ENCODE measurements at regions not wholly inside any gene's neighbourhood (a gene's known extent, or its start where the extent isn't known, plus 50 kb on each side); places are given as distances from the start of the nearest gene placed in this dataset.
A peak's percentile ranks its signal among the peaks of the same experiment; 100 is the strongest.

GRCh38 chr11:8826901-8827560 is 84.0 kb upstream of the AKIP1 start:
- no peak for DNase-seq

DNA sequence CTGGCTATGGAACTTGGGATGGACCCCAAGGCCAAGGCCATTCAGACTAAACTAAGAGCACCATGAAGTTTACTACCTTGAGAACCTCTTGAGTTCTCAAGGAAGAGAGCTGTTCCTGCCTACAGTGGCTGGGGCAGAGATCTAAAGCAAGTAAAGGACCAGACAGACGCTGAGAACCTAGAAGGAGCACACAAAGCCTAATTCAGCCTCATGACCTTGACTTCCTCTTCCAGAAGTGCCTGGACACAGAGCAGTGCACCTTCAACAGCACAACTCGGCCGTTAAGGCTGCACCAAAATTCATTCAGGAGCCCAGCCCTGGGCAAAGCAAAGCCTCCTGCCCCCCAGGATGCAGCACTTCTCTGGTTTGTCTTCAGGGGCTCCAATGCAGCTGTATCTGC is 82.9 kb upstream of the AKIP1 start:
- no peak for DNase-seq

DNA sequence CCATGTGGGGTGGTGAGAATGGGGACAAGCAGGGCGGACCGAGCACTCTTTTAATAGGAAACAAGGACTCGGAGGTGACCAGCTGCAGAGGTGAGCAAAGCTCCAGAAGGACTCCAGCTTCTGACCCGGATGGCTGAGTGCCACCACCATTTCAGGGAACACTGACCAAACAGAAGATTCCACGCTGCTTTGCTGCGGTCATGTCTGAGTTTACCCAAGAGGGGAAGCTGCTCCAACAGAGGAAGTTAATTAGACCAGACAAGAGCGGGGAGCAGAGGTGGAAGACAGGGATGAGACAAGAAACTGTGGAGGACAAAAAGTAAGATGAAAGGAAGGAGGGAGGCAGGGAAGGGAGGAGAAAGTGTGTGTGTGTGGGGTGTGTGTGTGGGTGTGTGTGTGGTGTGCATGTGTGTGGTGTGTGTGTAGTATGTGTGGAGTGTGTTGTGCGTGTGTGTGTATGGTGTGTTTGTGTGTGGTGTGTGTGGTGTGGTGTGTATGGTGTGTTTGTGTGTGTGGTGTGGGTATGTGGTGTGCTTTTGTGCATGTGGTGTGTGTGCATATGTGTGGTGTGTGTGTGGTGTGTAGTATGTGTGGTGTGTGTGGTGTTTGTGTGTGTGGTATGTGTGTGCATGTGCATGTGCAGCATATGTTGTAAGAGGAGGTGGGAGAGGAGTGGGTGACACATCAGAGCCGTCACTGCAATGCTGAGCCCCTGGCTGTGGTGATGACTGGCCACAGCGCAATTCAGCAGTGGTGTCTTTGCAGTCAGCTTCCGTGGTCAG is 82.2 kb upstream of the AKIP1 start:
- no peak for DNase-seq

- DNase-seq = no peak
Measured at GRCh38 chr11:8829556-8829955, 81.4 kb upstream of the AKIP1 start.

DNA sequence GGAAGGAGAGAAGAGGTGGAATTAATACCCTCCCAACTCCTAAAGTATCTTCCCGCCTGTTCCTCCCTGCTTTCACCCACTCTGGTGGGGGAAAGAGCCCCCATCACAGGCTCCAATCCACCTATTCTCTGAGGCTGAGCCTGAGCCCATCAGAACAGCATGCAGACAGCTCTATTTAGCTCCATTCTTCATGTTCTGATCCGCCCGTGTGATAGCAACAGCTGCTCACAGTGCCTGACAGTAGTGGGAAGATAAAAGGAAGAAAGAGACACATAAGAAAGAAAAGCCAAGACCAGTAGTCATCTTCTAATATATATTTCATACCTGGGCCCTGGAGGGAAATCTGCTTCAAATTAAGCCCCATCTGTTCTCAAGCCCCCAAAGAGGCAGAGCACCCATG is 80.3 kb upstream of the AKIP1 start:
- DNase-seq = no peak

DNA sequence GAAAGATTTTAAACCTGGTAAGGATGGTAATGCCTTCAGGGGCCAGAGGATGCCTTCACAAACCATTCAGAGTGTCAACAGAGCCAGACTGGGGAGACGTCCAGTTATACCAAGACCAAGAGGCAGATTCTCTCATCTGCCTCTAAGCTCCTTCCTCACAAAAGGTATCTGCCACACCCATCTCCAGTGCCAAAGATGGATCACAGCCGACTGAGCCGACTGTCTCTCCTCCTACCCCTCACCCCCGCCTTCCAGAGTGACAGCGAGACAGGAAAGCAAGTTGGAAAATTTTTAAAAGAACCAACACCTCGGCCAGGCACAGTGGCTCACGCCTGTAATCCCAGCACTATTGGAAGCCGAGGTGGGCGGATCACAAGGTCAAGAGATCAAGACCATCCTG is 79.1 kb upstream of the AKIP1 start:
- DNase-seq = no peak

- DNase-seq = peak; percentile 57
Measured at GRCh38 chr11:8832571-8833260, 78.3 kb upstream of the AKIP1 start.

GRCh38 chr11:8833568-8834315 is 77.2 kb upstream of the AKIP1 start:
- DNase-seq = peak; percentile 66

GRCh38 chr11:8834379-8834778 is 76.6 kb upstream of the AKIP1 start:
- DNase-seq = no peak

DNA sequence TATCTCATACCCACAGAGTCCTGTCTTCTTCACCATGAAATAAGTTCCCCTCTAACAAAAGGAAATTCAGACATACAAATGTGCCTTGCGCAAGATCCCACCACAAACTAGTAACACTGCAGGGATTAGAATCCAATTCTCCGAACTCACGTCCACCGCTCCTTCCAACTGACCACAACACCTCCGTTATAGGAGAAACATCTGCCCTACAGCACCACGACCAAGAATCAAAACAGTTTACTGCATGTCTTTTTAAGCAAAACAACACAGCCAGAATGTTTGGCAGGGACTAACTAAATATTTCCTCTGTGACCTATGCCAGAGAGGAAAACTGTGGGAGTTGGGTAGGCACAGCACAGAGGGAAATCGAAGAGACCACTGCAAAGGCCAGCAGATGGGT is 72.7 kb upstream of the AKIP1 start:
- no peak for DNase-seq

DNA sequence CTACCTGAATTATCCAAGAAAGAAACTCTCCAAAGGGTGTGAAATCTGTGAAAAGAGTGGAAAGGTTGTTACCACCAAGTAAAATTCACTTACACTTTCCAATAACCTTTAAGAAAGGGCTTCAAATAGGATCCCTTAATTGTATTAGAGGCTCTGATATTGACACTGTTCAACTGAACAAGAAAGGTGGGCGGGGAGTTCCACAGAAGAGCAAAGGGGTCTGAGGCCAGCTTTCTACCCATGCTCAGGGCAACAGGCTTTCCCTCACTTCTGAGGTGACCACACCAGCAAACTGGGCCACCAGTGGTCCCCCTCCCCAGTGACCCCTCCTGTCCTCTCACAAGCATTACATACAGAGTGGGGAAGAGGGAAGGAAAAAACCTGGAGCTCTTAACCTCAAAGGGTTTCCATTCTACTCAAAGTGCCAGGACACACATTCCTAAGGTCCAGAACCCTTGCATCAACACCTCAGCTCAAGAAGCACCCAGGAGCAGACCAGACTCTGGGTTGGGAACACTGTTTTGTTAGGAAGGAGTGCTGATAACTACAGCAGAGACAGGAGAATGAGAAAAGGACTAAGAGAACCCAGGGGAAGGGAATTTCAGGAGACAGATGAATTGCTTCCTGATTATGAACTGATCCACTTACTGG is 71.6 kb upstream of the AKIP1 start:
- peak; percentile 42 for DNase-seq

- DNase-seq = peak; percentile 42
Measured at GRCh38 chr11:8839957-8840945, 70.7 kb upstream of the AKIP1 start.

- DNase-seq = no peak
Measured at GRCh38 chr11:8841899-8842298, 69.1 kb upstream of the AKIP1 start.

DNA sequence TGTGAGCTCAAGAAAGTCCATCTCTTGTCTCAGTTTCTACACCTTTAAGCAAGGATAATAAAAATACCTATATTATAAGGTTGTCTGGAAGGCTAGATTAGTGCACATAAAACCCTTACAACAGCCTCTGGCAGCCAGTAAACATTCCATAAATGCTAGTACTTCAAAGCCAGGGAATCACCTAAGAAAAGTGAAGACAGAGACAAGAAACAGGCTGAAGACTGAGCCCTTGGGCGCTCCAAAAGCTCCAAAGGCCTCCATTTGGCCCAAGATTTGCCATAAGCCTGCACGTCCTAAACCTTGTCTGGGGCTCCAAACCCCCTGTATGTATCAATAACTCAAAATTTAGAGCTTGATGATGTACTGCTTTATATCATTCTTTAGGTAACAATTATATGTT is 52.2 kb upstream of the AKIP1 start:
- no peak for DNase-seq

All from kidney glomerular epithelial cell (primary cell).